OCI-LY7 (cell line): ENCODE measurements at regions not wholly inside any gene's neighbourhood (a gene's known extent, or its start where the extent isn't known, plus 50 kb on each side); places are given as distances from the start of the nearest gene placed in this dataset.

Experiments
- CTCF ChIP-seq: fragments of 200-600 bp; sonication (generic); conservative IDR thresholded peaks from 2 replicates; pipeline ENCODE4 v1.5.1; 2014; ENCODE audit warnings: mild to moderate bottlenecking, antibody characterized with exemption, low read length, moderate library complexity, mixed read lengths
- EZH2phosphoT487 ChIP-seq: fragments of 200-600 bp; sonication (generic); IDR thresholded peaks from 2 replicates; pipeline ENCODE4 v1.6.1; 2018; ENCODE audit warnings: low read depth, borderline replicate concordance, mild to moderate bottlenecking, mixed run types, antibody characterized with exemption, low read length, moderate library complexity, mixed read lengths

GRCh38 chr14:106216679-106217078 lies 690.3 kb downstream of the TMEM121 start:
- TF ChIP-seq CTCF (no peak), EZH2phosphoT487 (no peak)
